Prostate gland (tissue), 2 donors: ENCODE measurements at regions not wholly inside any gene's neighbourhood (a gene's known extent, or its start where the extent isn't known, plus 50 kb on each side); places are given as distances from the start of the nearest gene placed in this dataset.

Experiments
- CTCF ChIP-seq, 4 experiments: fragments of 200-600 bp in 2 of 4; fragments of 450-650 bp in 2 of 4; sonication (generic) in 2 of 4; IDR thresholded peaks; 1 replicate in 3 of 4; 2 replicates in 1 of 4; pipeline ENCODE4 v1.5.1; 2016 to 2019; ENCODE audit warnings: antibody characterized with exemption in 4 of 4, mild to moderate bottlenecking in 2 of 4, moderate library complexity in 2 of 4
- POLR2A ChIP-seq: fragments of 450-650 bp; IDR thresholded peaks from one replicate; pipeline ENCODE4 v1.6.1; 2016; ENCODE audit warnings: antibody characterized with exemption, mild to moderate bottlenecking
- POLR2AphosphoS5 ChIP-seq: sonication (generic); formaldehyde crosslinking; IDR thresholded peaks from one replicate; pipeline ENCODE4 v1.6.1; 2017; ENCODE audit warnings: antibody characterized with exemption

GRCh38 chr5:13488254-13488931 lies 456.1 kb downstream of the DNAH5 start:
- TF ChIP-seq CTCF (IDR thresholded peaks at IDR 0.05): no peak
- TF ChIP-seq POLR2A: no peak
- TF ChIP-seq POLR2AphosphoS5: no peak
